NCI-H1105 treated with DMSO at 0.1 percent for 48 hours (cell line): ENCODE measurements at regions not wholly inside any gene's neighbourhood (a gene's known extent, or its start where the extent isn't known, plus 50 kb on each side); places are given as distances from the start of the nearest gene placed in this dataset.

Experiments
- DNase-seq: peaks from one replicate; lab custom pipeline; 2025; lab: John Stamatoyannopoulos, UW

GRCh38 chr4:80124246-80125211 is 51.5 kb upstream of the ANTXR2 start:
- no peak for DNase-seq
